ENCODE measurements at regions not wholly inside any gene's neighbourhood (a gene's known extent, or its start where the extent isn't known, plus 50 kb on each side); places are given as distances from the start of the nearest gene placed in this dataset.

GRCh38 chr2:146108993-146109392 lies 1589.1 kb upstream of the ZEB2 start:
- no peak for TF ChIP-seq CTCF (IDR thresholded peaks at IDR 0.05)
- no peak for TF ChIP-seq POLR2A (IDR thresholded peaks at IDR 0.05)
